Spleen (tissue), 11 donors: ENCODE measurements at regions not wholly inside any gene's neighbourhood (a gene's known extent, or its start where the extent isn't known, plus 50 kb on each side); places are given as distances from the start of the nearest gene placed in this dataset.

Experiments used
- DNase-seq: peaks from one replicate; pipeline ENCODE4 v3.0.0-alpha.2; 2020
- H3K27ac ChIP-seq, 8 donors: fragments of 200-600 bp; sonication (generic) in 7 of 8; 1 replicate in 4 of 8; 2 replicates in 4 of 8; pipeline versions ENCODE4 v1.5.0 to v1.8.0; 2016 to 2021; ENCODE audit warnings: inconsistent platforms in 4 of 8, mild to moderate bottlenecking in 4 of 8, moderate library complexity in 1 of 8
- H3K27me3 ChIP-seq, 7 donors: fragments of 200-600 bp; sonication (generic) in 6 of 7; replicated peaks in 1 of 7; 1 replicate in 4 of 7; 2 replicates in 3 of 7; pipeline versions ENCODE4 v1.5.0 to v1.8.0; 2016 to 2021; ENCODE audit warnings: inconsistent platforms in 3 of 7, mild to moderate bottlenecking in 1 of 7
- H3K36me3 ChIP-seq, 6 donors: fragments of 200-600 bp; sonication (generic) in 5 of 6; 1 replicate in 4 of 6; 2 replicates in 2 of 6; pipeline versions ENCODE4 v1.5.0 to v1.8.0; 2016 to 2021; ENCODE audit warnings: inconsistent platforms in 2 of 6
- H3K4me1 ChIP-seq, 6 donors: fragments of 200-600 bp; sonication (generic) in 5 of 6; 1 replicate in 3 of 6; 2 replicates in 3 of 6; pipeline versions ENCODE4 v1.5.0 to v1.8.0; 2016 to 2021; ENCODE audit warnings: inconsistent platforms in 3 of 6
- H3K4me3 ChIP-seq, 8 donors: fragments of 200-600 bp; sonication (generic) in 7 of 8; 1 replicate in 4 of 8; 2 replicates in 4 of 8; pipeline versions ENCODE4 v1.5.0 to v1.8.0; 2016 to 2021; ENCODE audit warnings: inconsistent platforms in 4 of 8, mild to moderate bottlenecking in 4 of 8, moderate library complexity in 2 of 8
- H3K9me3 ChIP-seq, 8 donors: fragments of 200-600 bp; sonication (generic) in 7 of 8; 1 replicate in 4 of 8; 2 replicates in 4 of 8; pipeline versions ENCODE4 v1.5.0 to v1.8.0; 2016 to 2021; ENCODE audit warnings: inconsistent platforms in 4 of 8
- CTCF ChIP-seq, 11 experiments: fragments of 200-600 bp in 7 of 11; fragments of 450-650 bp in 4 of 11; sonication (generic) in 4 of 11; IDR thresholded peaks in 8 of 11; conservative IDR thresholded peaks in 3 of 11; 1 replicate in 7 of 11; 2 replicates in 4 of 11; pipeline versions ENCODE4 v1.4.0 to v1.8.0; 2016 to 2021; ENCODE audit warnings: antibody characterized with exemption in 11 of 11, inconsistent platforms in 4 of 11, mild to moderate bottlenecking in 1 of 11
- POLR2A ChIP-seq, 3 donors: fragments of 450-650 bp; IDR thresholded peaks; one replicate each; pipeline ENCODE4 v1.5.1; 2017; ENCODE audit warnings: antibody characterized with exemption in 3 of 3, mild to moderate bottlenecking in 1 of 3
- POLR2AphosphoS5 ChIP-seq, 3 donors: sonication (generic); formaldehyde crosslinking; IDR thresholded peaks; one replicate each; pipeline ENCODE4 v1.5.1; 2017; ENCODE audit warnings: antibody characterized with exemption in 3 of 3
- WGBS, 5 donors: extraction: QIAGEN DNeasy Blood & Tissue Kit in 3 of 5; methylation state at CpG; one replicate each; pipeline versions ENCODE4 v1.1.5 to v1.1.7; 2013 to 2018; 5-methylcytosine and 5-hydroxymethylcytosine counted together
- intact Hi-C: fragments of 100-400 bp; cut with DNase I; formaldehyde crosslinking; loops from one replicate; pipeline ENCODE4 v1.15.0; 2023; ENCODE audit warnings: low total_unique reads
- donor health status: healthy with polysubstance abuse.
- donor health status: DM: no; HTN: no; CAD: no; lungs with moderate emphysema.
- donor health status: DM: no; HTN: no; CAD: no.
- donor health status: Bipolar disorder and iron deficiency.
- donor health status: healthy.
- donor health status: DM: no; HTN: no; CAD: no.
- donor health status: DM: yes; HTN: yes; CAD: no.

GRCh38 chr14:98144964-98145363 is 1127.0 kb downstream of the BCL11B start:
- no peak for TF ChIP-seq POLR2AphosphoS5 (IDR thresholded peaks at IDR 0.05)
- TF ChIP-seq CTCF (IDR thresholded peaks at IDR 0.05 in 8 of 11, conservative IDR thresholded peaks at IDR 0.05 in 3 of 11), result no peak
- no peak for TF ChIP-seq POLR2A (IDR thresholded peaks at IDR 0.05)
- no peak overlapping the region for H3K27ac ChIP-seq
- no peaks in the 10 kb centered on the region for H3K27me3 ChIP-seq
- intact Hi-C loops, result no loop called here
- no peaks in the 10 kb centered on the region for H3K36me3 ChIP-seq
- H3K4me3 ChIP-seq, result no peak overlapping the region
- no peaks in the 10 kb centered on the region for H3K9me3 ChIP-seq
- 79 to 91% (median 87%) methylated on average over 5 of the region's 5 CpGs for WGBS, 5 donors
- no peak for DNase-seq
- peaks cover 0 to 8% (median 0%) of the 10 kb centered on the region in 6 donors for H3K4me1 ChIP-seq

GRCh38 chr14:98146416-98146815 is 1125.6 kb downstream of the BCL11B start:
- Histone ChIP-seq H3K4me1 (no peaks in the 10 kb centered on the region), H3K36me3 (no peaks in the 10 kb centered on the region), H3K9me3 (no peaks in the 10 kb centered on the region), H3K4me3 (no peak overlapping the region), H3K27me3 (no peaks in the 10 kb centered on the region), H3K27ac (no peak overlapping the region)
- intact Hi-C loops, result no loop called here
- WGBS, 5 donors, result 73 to 84% (median 80%) methylated on average over 5 of the region's 5 CpGs
- no peak for TF ChIP-seq POLR2A (IDR thresholded peaks at IDR 0.05)
- TF ChIP-seq CTCF (IDR thresholded peaks at IDR 0.05 in 8 of 11, conservative IDR thresholded peaks at IDR 0.05 in 3 of 11), result no peak
- TF ChIP-seq POLR2AphosphoS5 (IDR thresholded peaks at IDR 0.05), result no peak
- DNase-seq, result no peak

- H3K9me3 ChIP-seq, result no peaks in the 10 kb centered on the region
- no peak for DNase-seq
- intact Hi-C loops, result no loop called here
- H3K4me3 ChIP-seq, result no peak overlapping the region
- H3K4me1 ChIP-seq, result no peaks in the 10 kb centered on the region
- H3K27ac ChIP-seq, result no peak overlapping the region
- 92 to 98% (median 96%) methylated on average over 4 of the region's 4 CpGs for WGBS, 5 donors
- H3K27me3 ChIP-seq, result peaks cover 0 to 9% (median 0%) of the 10 kb centered on the region in 7 donors
- H3K36me3 ChIP-seq, result no peaks in the 10 kb centered on the region
- no peak for TF ChIP-seq CTCF (IDR thresholded peaks at IDR 0.05 in 8 of 11, conservative IDR thresholded peaks at IDR 0.05 in 3 of 11)
- no peak for TF ChIP-seq POLR2A (IDR thresholded peaks at IDR 0.05)
- no peak for TF ChIP-seq POLR2AphosphoS5 (IDR thresholded peaks at IDR 0.05)
These were observed 1117.7 kb downstream of the BCL11B start for GRCh38 chr14:98154254-98154653.

GRCh38 chr14:98156411-98156810 is 1115.6 kb downstream of the BCL11B start:
- H3K4me1 ChIP-seq, result no peaks in the 10 kb centered on the region
- H3K4me3 ChIP-seq, result no peak overlapping the region
- no peaks in the 10 kb centered on the region for H3K36me3 ChIP-seq
- DNase-seq, result no peak
- WGBS, 5 donors, result 45 to 49% (median 46%) methylated on average over 8 of the region's 8 CpGs
- TF ChIP-seq POLR2A (IDR thresholded peaks at IDR 0.05), result no peak
- TF ChIP-seq CTCF (IDR thresholded peaks at IDR 0.05 in 8 of 11, conservative IDR thresholded peaks at IDR 0.05 in 3 of 11), result no peak
- TF ChIP-seq POLR2AphosphoS5 (IDR thresholded peaks at IDR 0.05), result no peak
- intact Hi-C loops, result no loop called here
- peaks cover 0 to 9% (median 0%) of the 10 kb centered on the region in 7 donors for H3K27me3 ChIP-seq
- H3K9me3 ChIP-seq, result no peaks in the 10 kb centered on the region
- H3K27ac ChIP-seq, result no peak overlapping the region
